Astrocyte (in vitro differentiated cells and primary cell): ENCODE measurements at regions not wholly inside any gene's neighbourhood (a gene's known extent, or its start where the extent isn't known, plus 50 kb on each side); places are given as distances from the start of the nearest gene placed in this dataset.

Experiments used
- EZH2 ChIP-seq: IDR thresholded peaks from 2 replicates; pipeline ENCODE4 v1.6.1; 2012; ENCODE audit warnings: mild to moderate bottlenecking, low read length, inconsistent platforms; ENCODE audit not compliant: insufficient read depth
- TF ChIP-seq, protein P1 (sequence below): IDR thresholded peaks from 2 replicates; pipeline ENCODE4 v1.5.1; 2011; ENCODE audit warnings: low read depth, mild to moderate bottlenecking, inconsistent platforms, low read length, moderate library complexity; ENCODE audit not compliant: insufficient read depth

DNA sequence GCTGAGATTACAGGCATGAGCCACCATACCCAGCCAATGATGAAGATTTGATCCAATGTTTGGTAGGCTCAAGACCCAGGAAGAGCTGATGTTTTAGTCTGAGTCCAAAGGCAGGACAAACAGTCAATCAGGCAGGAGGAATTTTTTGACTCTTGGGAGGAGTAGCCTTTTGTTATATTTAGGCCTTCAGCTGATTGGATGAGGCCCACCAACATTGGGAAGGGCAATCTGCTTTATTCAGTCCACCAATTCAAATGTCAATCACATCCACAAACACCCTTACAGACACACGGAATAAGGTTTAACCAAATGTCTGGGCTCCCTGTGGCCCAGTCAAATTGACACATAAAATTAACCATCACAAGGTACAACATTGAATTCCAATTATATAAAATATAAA is 61.9 kb upstream of the COX20 start:
- TF ChIP-seq, protein P1, sequence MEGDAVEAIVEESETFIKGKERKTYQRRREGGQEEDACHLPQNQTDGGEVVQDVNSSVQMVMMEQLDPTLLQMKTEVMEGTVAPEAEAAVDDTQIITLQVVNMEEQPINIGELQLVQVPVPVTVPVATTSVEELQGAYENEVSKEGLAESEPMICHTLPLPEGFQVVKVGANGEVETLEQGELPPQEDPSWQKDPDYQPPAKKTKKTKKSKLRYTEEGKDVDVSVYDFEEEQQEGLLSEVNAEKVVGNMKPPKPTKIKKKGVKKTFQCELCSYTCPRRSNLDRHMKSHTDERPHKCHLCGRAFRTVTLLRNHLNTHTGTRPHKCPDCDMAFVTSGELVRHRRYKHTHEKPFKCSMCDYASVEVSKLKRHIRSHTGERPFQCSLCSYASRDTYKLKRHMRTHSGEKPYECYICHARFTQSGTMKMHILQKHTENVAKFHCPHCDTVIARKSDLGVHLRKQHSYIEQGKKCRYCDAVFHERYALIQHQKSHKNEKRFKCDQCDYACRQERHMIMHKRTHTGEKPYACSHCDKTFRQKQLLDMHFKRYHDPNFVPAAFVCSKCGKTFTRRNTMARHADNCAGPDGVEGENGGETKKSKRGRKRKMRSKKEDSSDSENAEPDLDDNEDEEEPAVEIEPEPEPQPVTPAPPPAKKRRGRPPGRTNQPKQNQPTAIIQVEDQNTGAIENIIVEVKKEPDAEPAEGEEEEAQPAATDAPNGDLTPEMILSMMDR, result no peak
- TF ChIP-seq EZH2, result no peak
